CD4-positive, alpha-beta T cell treated with Interleukin-6 for 4 hours (primary cell): ENCODE measurements at regions not wholly inside any gene's neighbourhood (a gene's known extent, or its start where the extent isn't known, plus 50 kb on each side); places are given as distances from the start of the nearest gene placed in this dataset.
"Not testable (repeated sequence)": the region's sequence is repeated elsewhere in the genome, so short reads cannot be mapped to it uniquely, and the experiment has no call there.

Experiments
- DNase-seq: peaks from one replicate; pipeline ENCODE4 v3.0.0-alpha.2; 2020; ENCODE audit warnings: mixed read lengths

GRCh38 chr7:26071622-26072456 is 80.2 kb upstream of the NFE2L3 start:
- DNase-seq, result no peak

- DNase-seq, result no peak
Measured at GRCh38 chr7:26073041-26073440, 79.0 kb upstream of the NFE2L3 start.

- no peak for DNase-seq
Measured at GRCh38 chr7:26074919-26075318, 77.1 kb upstream of the NFE2L3 start.

- DNase-seq, result no peak
Measured at GRCh38 chr7:26076691-26077090, 75.3 kb upstream of the NFE2L3 start.

GRCh38 chr7:26078437-26079336 is 73.3 kb upstream of the NFE2L3 start:
- DNase-seq, result peak; percentile 88

GRCh38 chr7:26081638-26082037 is 70.4 kb upstream of the NFE2L3 start:
- DNase-seq, result no peak

- DNase-seq, result no peak
Measured at GRCh38 chr7:26083113-26083512, 68.9 kb upstream of the NFE2L3 start.

GRCh38 chr7:26084418-26084817 is 67.6 kb upstream of the NFE2L3 start:
- DNase-seq, result no peak

- DNase-seq, result no peak
Measured at GRCh38 chr7:26085771-26086170, 66.2 kb upstream of the NFE2L3 start.

GRCh38 chr7:26087321-26088091 is 64.5 kb upstream of the NFE2L3 start:
- no peak for DNase-seq

GRCh38 chr7:26089469-26089868 is 62.5 kb upstream of the NFE2L3 start:
- not testable (repeated sequence) for DNase-seq

GRCh38 chr7:26090927-26091519 is 61.0 kb upstream of the NFE2L3 start:
- peak; percentile 31 for DNase-seq

GRCh38 chr7:26091933-26092332 is 60.1 kb upstream of the NFE2L3 start:
- DNase-seq, result no peak

- no peak for DNase-seq
Measured at GRCh38 chr7:26093023-26093422, 59.0 kb upstream of the NFE2L3 start.

- DNase-seq, result no peak
Measured at GRCh38 chr7:26096136-26096535, 55.9 kb upstream of the NFE2L3 start.

- DNase-seq, result peak; percentile 13
Measured at GRCh38 chr7:26097837-26098668, 53.9 kb upstream of the NFE2L3 start.

- DNase-seq, result no peak
Measured at GRCh38 chr7:26099236-26099635, 52.8 kb upstream of the NFE2L3 start.

- no peak for DNase-seq
Measured at GRCh38 chr7:26100406-26101339, 51.3 kb upstream of the NFE2L3 start.

GRCh38 chr7:26101361-26102151 is 50.4 kb upstream of the NFE2L3 start:
- DNase-seq, result peak; percentile 10

GRCh38 chr7:26102176-26102575 is 49.8 kb upstream of the NFE2L3 start:
- DNase-seq, result no peak
